ENCODE measurements at regions not wholly inside any gene's neighbourhood (a gene's known extent, or its start where the extent isn't known, plus 50 kb on each side); places are given as distances from the start of the nearest gene placed in this dataset.

DNA sequence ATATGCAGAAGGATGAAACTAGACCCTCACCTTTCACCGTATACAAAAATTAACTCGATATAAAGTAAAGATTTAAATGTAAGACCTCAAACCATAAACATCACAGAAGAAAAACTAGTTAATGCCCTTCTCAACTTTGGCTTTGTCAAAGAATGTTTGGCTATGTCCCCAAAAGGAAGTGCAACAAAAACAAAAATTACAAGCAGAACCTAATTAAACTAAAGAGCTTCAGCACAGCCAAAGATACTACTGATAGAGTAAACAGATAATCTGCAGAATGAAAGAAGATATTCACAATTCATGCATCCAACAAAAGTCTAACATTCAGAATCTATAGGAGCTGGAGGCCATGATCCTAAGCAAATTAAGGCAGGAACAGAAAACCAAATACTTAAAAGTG lies 824.6 kb upstream of the NEGR1 start (continued):
- TF ChIP-seq ZNF462 (CRISPR knock-in tag; IDR thresholded peaks at IDR 0.05) (no peak), ZNF331 (CRISPR knock-in tag; IDR thresholded peaks at IDR 0.05; ENCODE audit: low read depth) (no peak), NANOG (IDR thresholded peaks at IDR 0.05; ENCODE audit: borderline replicate concordance) (no peak), STAT1 (IDR thresholded peaks at IDR 0.05; ENCODE audit: unreplicated experiment) (no peak)
- TF ChIP-seq, protein P1, sequence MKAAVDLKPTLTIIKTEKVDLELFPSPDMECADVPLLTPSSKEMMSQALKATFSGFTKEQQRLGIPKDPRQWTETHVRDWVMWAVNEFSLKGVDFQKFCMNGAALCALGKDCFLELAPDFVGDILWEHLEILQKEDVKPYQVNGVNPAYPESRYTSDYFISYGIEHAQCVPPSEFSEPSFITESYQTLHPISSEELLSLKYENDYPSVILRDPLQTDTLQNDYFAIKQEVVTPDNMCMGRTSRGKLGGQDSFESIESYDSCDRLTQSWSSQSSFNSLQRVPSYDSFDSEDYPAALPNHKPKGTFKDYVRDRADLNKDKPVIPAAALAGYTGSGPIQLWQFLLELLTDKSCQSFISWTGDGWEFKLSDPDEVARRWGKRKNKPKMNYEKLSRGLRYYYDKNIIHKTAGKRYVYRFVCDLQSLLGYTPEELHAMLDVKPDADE (IDR thresholded peaks at IDR 0.05) = no peak
- TF ChIP-seq, protein P2, sequence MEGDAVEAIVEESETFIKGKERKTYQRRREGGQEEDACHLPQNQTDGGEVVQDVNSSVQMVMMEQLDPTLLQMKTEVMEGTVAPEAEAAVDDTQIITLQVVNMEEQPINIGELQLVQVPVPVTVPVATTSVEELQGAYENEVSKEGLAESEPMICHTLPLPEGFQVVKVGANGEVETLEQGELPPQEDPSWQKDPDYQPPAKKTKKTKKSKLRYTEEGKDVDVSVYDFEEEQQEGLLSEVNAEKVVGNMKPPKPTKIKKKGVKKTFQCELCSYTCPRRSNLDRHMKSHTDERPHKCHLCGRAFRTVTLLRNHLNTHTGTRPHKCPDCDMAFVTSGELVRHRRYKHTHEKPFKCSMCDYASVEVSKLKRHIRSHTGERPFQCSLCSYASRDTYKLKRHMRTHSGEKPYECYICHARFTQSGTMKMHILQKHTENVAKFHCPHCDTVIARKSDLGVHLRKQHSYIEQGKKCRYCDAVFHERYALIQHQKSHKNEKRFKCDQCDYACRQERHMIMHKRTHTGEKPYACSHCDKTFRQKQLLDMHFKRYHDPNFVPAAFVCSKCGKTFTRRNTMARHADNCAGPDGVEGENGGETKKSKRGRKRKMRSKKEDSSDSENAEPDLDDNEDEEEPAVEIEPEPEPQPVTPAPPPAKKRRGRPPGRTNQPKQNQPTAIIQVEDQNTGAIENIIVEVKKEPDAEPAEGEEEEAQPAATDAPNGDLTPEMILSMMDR (conservative IDR thresholded peaks at IDR 0.05; ENCODE audit: low read depth in 2 of 2) = no peak

GRCh38 chr1:73105755-73106154 lies 823.4 kb upstream of the NEGR1 start:
- H3K9me2 ChIP-seq (ENCODE audit: insufficient read depth) = 0 out of 2 replicates have a peak, but pooled peaks cover 4% of the 10 kb centered on the region
- no peaks in the 10 kb centered on the region for H3K79me2 ChIP-seq (replicated peaks; ENCODE audit: insufficient read depth)
- H3K27ac ChIP-seq (ENCODE audit: low read depth) = no peak overlapping the region
- DNase-seq (ENCODE audit: low spot score) (no peak), ATAC-seq (no peak)
- Mint-ChIP-seq H3K36me3 (ENCODE audit: low read depth) (peaks cover 16% of the 10 kb centered on the region), H3K9me3 (peaks cover 17% of the 10 kb centered on the region), H3K4me1 (no peaks in the 10 kb centered on the region; the same call in 2 of the 3 replicates), H3K27ac (no peak overlapping the region), H3K4me3 (no peak overlapping the region), H3K27me3 (ENCODE audit: insufficient read depth, low read depth, poor library complexity) (no peaks in the 10 kb centered on the region)
- no peak overlapping the region for H3K4me3 ChIP-seq
- no peaks in the 10 kb centered on the region for H4K20me1 ChIP-seq (replicated peaks; ENCODE audit: insufficient read depth)
- no peak overlapping the region for H2AFZ ChIP-seq
- H3K36me3 ChIP-seq (ENCODE audit: insufficient read depth) = no peaks in the 10 kb centered on the region
- H3K27me3 ChIP-seq (ENCODE audit: insufficient read depth) = no peaks in the 10 kb centered on the region
- no peak overlapping the region for H3K4me2 ChIP-seq
- no peaks in the 10 kb centered on the region; the same call in 1 of the 2 replicates for H3K4me1 ChIP-seq (ENCODE audit: insufficient read depth)
- no peaks in the 10 kb centered on the region for H3F3A ChIP-seq (replicated peaks; ENCODE audit: low read depth)
- TF ChIP-seq ZNF462 (CRISPR knock-in tag; IDR thresholded peaks at IDR 0.05) = no peak

Data from GM23338 (cell line).